ENCODE measurements at regions not wholly inside any gene's neighbourhood (a gene's known extent, or its start where the extent isn't known, plus 50 kb on each side); places are given as distances from the start of the nearest gene placed in this dataset.

DNA sequence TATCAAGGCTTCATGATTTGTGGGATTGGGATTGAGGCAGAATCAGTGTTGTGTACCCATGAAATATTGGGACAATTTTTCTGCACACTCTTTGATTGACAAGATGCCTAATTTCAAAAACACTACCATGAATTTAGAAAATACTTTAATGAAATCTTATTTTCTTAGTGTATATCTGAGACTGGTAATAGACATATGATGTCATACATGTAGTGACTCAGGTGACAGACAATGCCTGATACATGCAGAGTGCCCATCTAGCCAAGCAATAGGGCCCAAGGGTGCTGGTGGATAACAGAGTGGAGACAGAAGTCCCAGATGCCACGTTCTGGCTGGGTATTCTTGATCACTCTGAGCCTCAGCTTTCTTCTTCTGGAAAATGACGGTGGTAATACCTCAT is 279.6 kb upstream of the ARID1B start:
- peaks cover 2% of the 10 kb centered on the region for H3K27me3 Mint-ChIP-seq
- H3K4me3 Mint-ChIP-seq = no peak overlapping the region
- no peaks in the 10 kb centered on the region for H3K36me3 Mint-ChIP-seq (ENCODE audit: low read depth)
- POLR2A ChIA-PET = no interaction called here
- CTCF ChIA-PET = no interaction called here
- no peaks in the 10 kb centered on the region for H3K4me1 Mint-ChIP-seq
- no peaks in the 10 kb centered on the region for H3K9me3 Mint-ChIP-seq
- DNase-seq = no peak
- H3K27ac Mint-ChIP-seq = no peak overlapping the region

DNA sequence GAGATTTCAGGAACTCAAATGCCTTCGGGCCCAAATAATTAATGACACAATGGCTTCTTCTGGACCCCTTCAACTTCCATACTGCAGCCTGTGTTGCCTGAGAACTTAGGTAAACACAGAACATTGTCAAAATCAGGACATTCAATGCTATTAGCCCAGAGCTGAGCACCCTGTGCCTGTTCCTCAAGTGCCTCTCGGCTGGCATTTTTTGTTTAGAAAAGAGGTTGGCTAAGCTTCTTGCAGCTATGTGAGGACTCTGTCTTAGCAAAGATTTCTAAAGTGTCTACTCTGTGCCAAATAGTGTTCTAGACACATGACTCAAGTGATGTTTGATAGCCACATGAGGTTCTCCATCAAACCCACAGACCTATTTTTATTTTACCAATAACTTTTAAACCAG is 289.3 kb upstream of the ARID1B start:
- Mint-ChIP-seq H3K36me3 (ENCODE audit: low read depth) (no peaks in the 10 kb centered on the region), H3K27me3 (no peaks in the 10 kb centered on the region), H3K27ac (no peak overlapping the region), H3K9me3 (peaks cover 3% of the 10 kb centered on the region), H3K4me1 (no peaks in the 10 kb centered on the region), H3K4me3 (no peak overlapping the region)
- POLR2A ChIA-PET = no interaction called here
- CTCF ChIA-PET = no interaction called here
- no peak for DNase-seq

- ChIA-PET POLR2A (no interaction called here), CTCF (no interaction called here)
- no peak overlapping the region for H3K4me3 Mint-ChIP-seq
- peaks cover 5% of the 10 kb centered on the region for H3K9me3 Mint-ChIP-seq
- no peak for DNase-seq
- no peaks in the 10 kb centered on the region for H3K36me3 Mint-ChIP-seq (ENCODE audit: low read depth)
- H3K27ac Mint-ChIP-seq = no peak overlapping the region
- H3K27me3 Mint-ChIP-seq = no peaks in the 10 kb centered on the region
- no peaks in the 10 kb centered on the region for H3K4me1 Mint-ChIP-seq
Measured at GRCh38 chr6:156485150-156485549, 292.0 kb upstream of the ARID1B start.

DNA sequence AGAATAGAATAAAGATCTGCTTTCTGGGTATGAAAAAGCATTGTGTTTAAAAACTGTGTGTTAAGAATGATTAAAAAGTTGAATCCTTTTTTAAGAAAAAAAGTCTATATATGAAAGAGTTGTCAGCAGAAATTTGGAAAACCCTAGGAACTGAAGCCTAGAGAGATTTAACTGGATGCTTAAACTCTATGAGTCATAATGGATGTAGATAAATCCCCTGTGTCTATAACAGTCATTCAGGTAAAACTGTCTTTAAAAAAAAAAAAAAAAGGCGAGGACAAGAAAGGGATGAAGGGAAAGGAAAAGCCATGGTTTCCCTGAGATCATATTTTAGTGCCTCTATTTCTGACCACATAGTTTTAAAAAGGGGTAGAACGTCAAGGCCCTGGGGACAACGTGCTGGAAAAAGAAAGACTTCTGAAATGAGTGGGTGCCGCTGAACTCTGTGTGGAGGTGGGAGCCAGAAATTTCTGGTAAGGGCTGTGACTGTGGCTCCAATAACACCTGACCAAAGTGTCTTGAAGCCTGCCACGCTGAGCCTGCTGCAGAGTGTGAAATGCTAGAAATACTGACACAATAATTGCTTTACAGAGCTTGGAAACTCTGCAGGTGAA is 302.6 kb upstream of the ARID1B start:
- Mint-ChIP-seq H3K4me1 (peaks cover 5% of the 10 kb centered on the region), H3K27ac (no peak overlapping the region), H3K27me3 (no peaks in the 10 kb centered on the region), H3K9me3 (no peaks in the 10 kb centered on the region), H3K36me3 (ENCODE audit: low read depth) (no peaks in the 10 kb centered on the region), H3K4me3 (no peak overlapping the region)
- ChIA-PET CTCF (no interaction called here), POLR2A (no interaction called here)
- no peak for DNase-seq

- H3K9me3 Mint-ChIP-seq = no peaks in the 10 kb centered on the region
- CTCF ChIA-PET = no interaction called here
- no peak for DNase-seq
- POLR2A ChIA-PET = no interaction called here
- H3K4me3 Mint-ChIP-seq = no peak overlapping the region
- peaks cover 5% of the 10 kb centered on the region for H3K4me1 Mint-ChIP-seq
- no peak overlapping the region for H3K27ac Mint-ChIP-seq
- no peaks in the 10 kb centered on the region for H3K36me3 Mint-ChIP-seq (ENCODE audit: low read depth)
- H3K27me3 Mint-ChIP-seq = no peaks in the 10 kb centered on the region
Measured at GRCh38 chr6:156471000-156471399, 306.2 kb upstream of the ARID1B start.

DNA sequence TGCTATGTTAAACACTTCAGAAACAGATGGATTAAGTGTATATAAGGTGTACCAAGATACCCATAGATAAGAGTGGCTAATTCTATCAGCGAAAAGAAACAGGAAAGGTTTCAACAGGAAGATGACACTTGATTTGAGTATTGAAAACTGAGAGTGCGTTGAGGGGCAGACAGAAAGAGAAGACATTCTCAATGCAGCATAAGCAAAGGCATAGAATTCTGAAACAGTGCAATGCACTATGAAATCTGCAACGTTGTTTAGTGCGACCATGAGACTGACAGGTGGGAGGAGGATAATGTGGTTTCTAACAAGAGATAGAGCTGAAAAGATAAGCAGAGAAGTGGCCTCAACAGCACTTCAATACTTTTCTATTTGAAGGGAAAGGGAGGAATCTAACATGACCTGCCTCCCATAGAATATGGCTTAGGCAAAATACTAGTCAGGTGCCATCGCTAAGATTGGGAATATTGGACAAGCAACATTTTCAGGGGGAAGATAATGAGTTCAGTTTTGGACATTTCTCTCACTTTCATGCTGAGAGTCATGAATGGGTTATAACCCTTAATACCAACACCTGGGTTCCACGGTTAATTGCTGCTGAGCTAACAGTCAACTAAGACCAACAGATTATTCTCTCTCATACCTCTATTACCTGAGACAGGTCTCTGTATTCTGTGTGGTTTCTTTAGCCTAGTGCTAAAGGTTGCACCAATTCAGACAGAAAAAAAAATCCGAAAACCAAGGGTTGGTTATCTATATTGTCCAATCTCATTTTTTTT is 312.9 kb upstream of the ARID1B start:
- Mint-ChIP-seq H3K4me1 (peaks cover 4% of the 10 kb centered on the region), H3K4me3 (no peak overlapping the region), H3K27ac (no peak overlapping the region), H3K36me3 (ENCODE audit: low read depth) (peaks cover 3% of the 10 kb centered on the region), H3K27me3 (no peaks in the 10 kb centered on the region), H3K9me3 (no peaks in the 10 kb centered on the region)
- POLR2A ChIA-PET = no interaction called here
- no peak for DNase-seq
- CTCF ChIA-PET = no interaction called here

DNA sequence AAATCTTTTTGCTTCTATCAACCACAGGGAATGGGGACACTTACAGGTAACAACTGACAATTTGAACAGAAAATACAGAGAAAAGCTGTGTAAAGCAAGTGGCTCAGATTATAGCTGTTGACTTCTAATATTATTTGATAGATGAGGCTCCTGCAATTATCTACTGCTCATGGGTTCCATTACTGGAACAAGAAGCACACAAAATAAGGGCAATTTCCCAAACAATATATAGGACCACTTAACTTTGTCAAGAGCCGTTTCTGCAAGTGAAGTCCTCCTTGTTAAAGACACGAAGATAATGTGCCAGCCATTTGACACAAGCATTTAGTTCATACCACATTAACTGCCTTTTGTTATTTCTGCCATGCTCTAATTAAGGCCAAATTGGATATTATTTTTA is 315.5 kb upstream of the ARID1B start:
- Mint-ChIP-seq H3K27me3 (no peaks in the 10 kb centered on the region), H3K4me1 (peaks cover 4% of the 10 kb centered on the region), H3K4me3 (no peak overlapping the region), H3K27ac (no peak overlapping the region), H3K9me3 (no peaks in the 10 kb centered on the region), H3K36me3 (ENCODE audit: low read depth) (peaks cover 3% of the 10 kb centered on the region)
- ChIA-PET CTCF (no interaction called here), POLR2A (no interaction called here)
- DNase-seq = no peak

GRCh38 chr6:156457601-156458000 is 319.6 kb upstream of the ARID1B start:
- ChIA-PET POLR2A (no interaction called here), CTCF (no interaction called here)
- Mint-ChIP-seq H3K9me3 (no peaks in the 10 kb centered on the region), H3K27me3 (no peaks in the 10 kb centered on the region), H3K27ac (no peak overlapping the region), H3K4me1 (no peaks in the 10 kb centered on the region), H3K4me3 (no peak overlapping the region), H3K36me3 (ENCODE audit: low read depth) (no peaks in the 10 kb centered on the region)
- no peak for DNase-seq

GRCh38 chr6:156455847-156456246 is 321.3 kb upstream of the ARID1B start:
- no peak overlapping the region for H3K27ac Mint-ChIP-seq
- H3K4me1 Mint-ChIP-seq = no peaks in the 10 kb centered on the region

GRCh38 chr6:156454867-156455266 is 322.3 kb upstream of the ARID1B start:
- Mint-ChIP-seq H3K27ac (no peak overlapping the region), H3K4me3 (no peak overlapping the region), H3K9me3 (no peaks in the 10 kb centered on the region), H3K36me3 (ENCODE audit: low read depth) (no peaks in the 10 kb centered on the region), H3K27me3 (no peaks in the 10 kb centered on the region), H3K4me1 (no peaks in the 10 kb centered on the region)
- POLR2A ChIA-PET = no interaction called here
- CTCF ChIA-PET = no interaction called here
- no peak for DNase-seq

More at GRCh38 chr6:156455847-156456246, 321.3 kb upstream of the ARID1B start:
- H3K9me3 Mint-ChIP-seq = no peaks in the 10 kb centered on the region
- H3K36me3 Mint-ChIP-seq (ENCODE audit: low read depth) = no peaks in the 10 kb centered on the region
- no peak for DNase-seq
- ChIA-PET CTCF (no interaction called here), POLR2A (no interaction called here)
- H3K27me3 Mint-ChIP-seq = no peaks in the 10 kb centered on the region
- no peak overlapping the region for H3K4me3 Mint-ChIP-seq

- POLR2A ChIA-PET = no interaction called here
- Mint-ChIP-seq H3K27ac (no peak overlapping the region), H3K36me3 (ENCODE audit: low read depth) (no peaks in the 10 kb centered on the region), H3K4me3 (no peak overlapping the region), H3K9me3 (no peaks in the 10 kb centered on the region), H3K4me1 (no peaks in the 10 kb centered on the region), H3K27me3 (no peaks in the 10 kb centered on the region)
- CTCF ChIA-PET = no interaction called here
- no peak for DNase-seq
Measured at GRCh38 chr6:156451726-156452125, 325.5 kb upstream of the ARID1B start.

- H3K9me3 Mint-ChIP-seq = no peaks in the 10 kb centered on the region
- DNase-seq = no peak
- H3K27ac Mint-ChIP-seq = no peak overlapping the region
- POLR2A ChIA-PET = no interaction called here
- H3K4me1 Mint-ChIP-seq = no peaks in the 10 kb centered on the region
- no peak overlapping the region for H3K4me3 Mint-ChIP-seq
- CTCF ChIA-PET = interaction anchor here (0.7 kb wide), 2 partner anchors 694 to 1533 kb away, joined by 3 read pairs; no protein-coding TSS in a partner anchor
- H3K27me3 Mint-ChIP-seq = no peaks in the 10 kb centered on the region
- H3K36me3 Mint-ChIP-seq (ENCODE audit: low read depth) = no peaks in the 10 kb centered on the region
Measured at GRCh38 chr6:156451088-156451487, 326.1 kb upstream of the ARID1B start.

GRCh38 chr6:156450421-156450820 is 326.8 kb upstream of the ARID1B start:
- Mint-ChIP-seq H3K4me1 (no peaks in the 10 kb centered on the region), H3K27me3 (no peaks in the 10 kb centered on the region), H3K4me3 (no peak overlapping the region), H3K36me3 (ENCODE audit: low read depth) (no peaks in the 10 kb centered on the region), H3K9me3 (no peaks in the 10 kb centered on the region), H3K27ac (no peak overlapping the region)
- ChIA-PET POLR2A (no interaction called here), CTCF (interaction anchor here (0.7 kb wide), 2 partner anchors 694 to 1533 kb away, joined by 3 read pairs; no protein-coding TSS in a partner anchor)
- no peak for DNase-seq

- ChIA-PET POLR2A (no interaction called here), CTCF (no interaction called here)
- Mint-ChIP-seq H3K9me3 (no peaks in the 10 kb centered on the region), H3K4me3 (no peak overlapping the region), H3K36me3 (ENCODE audit: low read depth) (no peaks in the 10 kb centered on the region), H3K27ac (no peak overlapping the region), H3K27me3 (no peaks in the 10 kb centered on the region), H3K4me1 (no peaks in the 10 kb centered on the region)
- no peak for DNase-seq
Measured at GRCh38 chr6:156449569-156449968, 327.6 kb upstream of the ARID1B start.

Measured in activated CD4-positive, alpha-beta memory T cell treated with anti-CD3 and anti-CD28 coated beads, Interleukin-2, amount 10 ng/mL, durations not matched to agents 7 days and 5 days (primary cell).